IMR-90 (cell line): ENCODE measurements at regions not wholly inside any gene's neighbourhood (a gene's known extent, or its start where the extent isn't known, plus 50 kb on each side); places are given as distances from the start of the nearest gene placed in this dataset.

ENCODE experiments used
- ATAC-seq: fragments of 200-7000 bp; cut with Tn5 transposase; 2 replicates; pipeline ENCODE4 v1.9.1; 2020; ENCODE audit warnings: low read depth, mild to moderate bottlenecking, moderate library complexity
- BruUV-seq: library from RNA; stranded (reverse); fragments of 400-500 nt; replicated peaks from 2 replicates; lab custom pipeline; 2021; lab: Mats Ljungman, UMichigan
- CTCF ChIA-PET: fragments of 300-600 bp; formaldehyde crosslinking; extraction: SDS; loops from one replicate; lab custom pipeline; 2021; ENCODE audit warnings: antibody characterized with exemption; lab: Yijun Ruan, JAX
- POLR2A ChIA-PET: fragments of 300-600 bp; sonication (Branson Sonifier 250); formaldehyde crosslinking; loops from one replicate; lab custom pipeline; 2022; ENCODE audit warnings: antibody characterized with exemption; ENCODE audit not compliant: unreplicated experiment; lab: Charles Lee
- DNase-seq: peaks from one replicate; pipeline ENCODE4 v3.0.0; 2013
- H2AFZ ChIP-seq: replicated peaks from 2 replicates; pipeline ENCODE3; 2013; ENCODE audit warnings: low read length, mild to moderate bottlenecking; ENCODE audit not compliant: poor library complexity
- H2AK5ac ChIP-seq: 2 replicates; pipeline ENCODE4 v1.6.1; 2013; ENCODE audit warnings: low read depth, low read length, inconsistent platforms
- H2AK9ac ChIP-seq: replicated peaks from 2 replicates; pipeline ENCODE3; 2013; ENCODE audit warnings: mild to moderate bottlenecking, low read depth, low read length, moderate library complexity; ENCODE audit not compliant: poor library complexity
- H2BK120ac ChIP-seq: 2 replicates; pipeline ENCODE4 v1.6.1; 2013; ENCODE audit warnings: low read depth, low read length, inconsistent platforms
- H2BK15ac ChIP-seq: 3 replicates; pipeline ENCODE4 v1.6.1; 2013; ENCODE audit warnings: low read depth, low read length, inconsistent platforms
- H2BK20ac ChIP-seq: 2 replicates; pipeline ENCODE4 v1.6.1; 2013; ENCODE audit warnings: low read depth, mild to moderate bottlenecking, inconsistent platforms, low read length, moderate library complexity
- H2BK5ac ChIP-seq: 2 replicates; pipeline ENCODE4 v1.6.1; 2013; ENCODE audit warnings: mild to moderate bottlenecking, low read depth, low read length, inconsistent platforms; ENCODE audit not compliant: poor library complexity, severe bottlenecking
- H3K14ac ChIP-seq: replicated peaks from 2 replicates; pipeline ENCODE4 v1.6.1; 2013; ENCODE audit warnings: low read depth, low read length, inconsistent platforms
- H3K18ac ChIP-seq: 2 replicates; pipeline ENCODE4 v1.6.1; 2013; ENCODE audit warnings: low read depth, low read length, control low read depth
- H3K23ac ChIP-seq: 2 replicates; pipeline ENCODE4 v1.6.1; 2013; ENCODE audit warnings: low read depth, low read length, inconsistent platforms
- H3K27ac ChIP-seq: 2 replicates; pipeline ENCODE4 v1.5.1; 2013; ENCODE audit warnings: mild to moderate bottlenecking, control low read depth, low read length; ENCODE audit not compliant: insufficient read depth
- H3K27me3 ChIP-seq: 2 replicates; pipeline ENCODE4 v1.6.1; 2013; ENCODE audit warnings: low read length; ENCODE audit not compliant: control insufficient read depth, insufficient read depth
- H3K36me3 ChIP-seq: 2 replicates; pipeline ENCODE4 v1.6.1; 2013; ENCODE audit warnings: low read length, mixed read lengths; ENCODE audit not compliant: control insufficient read depth, insufficient read depth
- H3K4ac ChIP-seq: 2 replicates; pipeline ENCODE4 v1.6.1; 2013; ENCODE audit warnings: low read depth, low read length, inconsistent platforms
- H3K4me1 ChIP-seq: 2 replicates; pipeline ENCODE4 v1.6.1; 2013; ENCODE audit warnings: low read length, mixed read lengths; ENCODE audit not compliant: control insufficient read depth, insufficient read depth
- H3K4me2 ChIP-seq: 2 replicates; pipeline ENCODE4 v1.6.1; 2013; ENCODE audit warnings: low read depth, mild to moderate bottlenecking, control low read depth, low read length, moderate library complexity
- H3K4me3 ChIP-seq: 2 replicates; pipeline ENCODE4 v1.5.1; 2013; ENCODE audit warnings: low read depth, mild to moderate bottlenecking, control low read depth, low read length, moderate library complexity; ENCODE audit not compliant: insufficient read depth
- H3K56ac ChIP-seq: 2 replicates; pipeline ENCODE4 v1.6.1; 2013; ENCODE audit warnings: low read length, inconsistent platforms; ENCODE audit not compliant: insufficient read depth; ENCODE audit errors: extremely low read depth
- H3K79me1 ChIP-seq, 2 experiments: 2 replicates each; pipeline ENCODE4 v1.6.1; 2013; ENCODE audit warnings: low read length in 2 of 2, inconsistent platforms in 1 of 2, low read depth in 1 of 2
- H3K9ac ChIP-seq: 2 replicates; pipeline ENCODE4 v1.6.1; 2013; ENCODE audit warnings: low read depth, low read length, control low read depth
- H3K9me1 ChIP-seq: 2 replicates; pipeline ENCODE4 v1.6.1; 2013; ENCODE audit warnings: low read length, inconsistent platforms; ENCODE audit not compliant: insufficient read depth
- H3K9me3 ChIP-seq: 2 replicates; pipeline ENCODE4 v1.6.1; 2013; ENCODE audit warnings: low read length; ENCODE audit not compliant: control insufficient read depth, insufficient read depth
- H4K20me1 ChIP-seq: 2 replicates; pipeline ENCODE4 v1.6.1; 2013; ENCODE audit warnings: low read length, inconsistent platforms; ENCODE audit not compliant: insufficient read depth
- H4K5ac ChIP-seq: 2 replicates; pipeline ENCODE4 v1.6.1; 2013; ENCODE audit warnings: mild to moderate bottlenecking, low read depth, low read length, control low read depth
- H4K8ac ChIP-seq, 2 experiments: 2 replicates each; pipeline ENCODE4 v1.6.1; 2013; ENCODE audit warnings: low read depth in 2 of 2, low read length in 2 of 2, control low read depth in 1 of 2, inconsistent platforms in 1 of 2
- H4K91ac ChIP-seq: 2 replicates; pipeline ENCODE4 v1.6.1; 2013; ENCODE audit warnings: low read depth, low read length, inconsistent platforms; ENCODE audit not compliant: insufficient read depth
- BHLHE40 ChIP-seq: fragments of 150-350 bp; IDR thresholded peaks from 2 replicates; pipeline ENCODE4 v1.6.1; 2016; ENCODE audit warnings: mild to moderate bottlenecking, low read depth, low read length
- CEBPB ChIP-seq: IDR thresholded peaks from 2 replicates; pipeline ENCODE4 v1.6.1; 2012; ENCODE audit warnings: low read depth, low read length, improper control_type of control experiment
- CHD1 ChIP-seq: IDR thresholded peaks from 2 replicates; pipeline ENCODE4 v1.6.1; 2012; ENCODE audit warnings: low read depth, low read length, improper control_type of control experiment
- FOS ChIP-seq: fragments of 150-350 bp; IDR thresholded peaks from 2 replicates; pipeline ENCODE4 v1.6.1; 2016; ENCODE audit warnings: low read depth, low read length
- MAFK ChIP-seq: IDR thresholded peaks from 2 replicates; pipeline ENCODE4 v1.6.1; 2012; ENCODE audit warnings: low read depth, low read length, improper control_type of control experiment
- MAZ ChIP-seq: IDR thresholded peaks from 2 replicates; pipeline ENCODE4 v1.6.1; 2012; ENCODE audit warnings: low read depth, mild to moderate bottlenecking, low read length, improper control_type of control experiment, moderate library complexity, borderline replicate concordance
- MXI1 ChIP-seq: IDR thresholded peaks from 2 replicates; pipeline ENCODE4 v1.6.1; 2012; ENCODE audit warnings: low read depth, mild to moderate bottlenecking, low read length, moderate library complexity, borderline replicate concordance
- NFE2L2 ChIP-seq: fragments of 150-350 bp; IDR thresholded peaks from 2 replicates; pipeline ENCODE4 v1.6.1; 2016; ENCODE audit warnings: low read depth, mild to moderate bottlenecking, low read length
- POLR2A ChIP-seq: IDR thresholded peaks from 2 replicates; pipeline ENCODE4 v1.6.1; 2012; ENCODE audit warnings: mild to moderate bottlenecking, low read depth, low read length
- RAD21 ChIP-seq: IDR thresholded peaks from 2 replicates; pipeline ENCODE4 v1.6.1; 2012; ENCODE audit warnings: low read length, improper control_type of control experiment
- RCOR1 ChIP-seq: IDR thresholded peaks from 2 replicates; pipeline ENCODE4 v1.6.1; 2012; ENCODE audit warnings: mild to moderate bottlenecking, low read length, improper control_type of control experiment; ENCODE audit not compliant: insufficient replicate concordance
- RFX5 ChIP-seq: IDR thresholded peaks from 2 replicates; pipeline ENCODE4 v1.8.0; 2012; ENCODE audit warnings: low read depth, mild to moderate bottlenecking, low read length, moderate library complexity
- SMC3 ChIP-seq: fragments of 150-350 bp; IDR thresholded peaks from 2 replicates; pipeline ENCODE4 v1.6.1; 2016; ENCODE audit warnings: low read depth, mild to moderate bottlenecking, antibody characterized with exemption, low read length, moderate library complexity
- WGBS, 2 experiments: methylation state at CpG; one replicate each; pipeline versions ENCODE4 v1.1.5 to v1.1.7; 2013; ENCODE audit warnings: missing lambda C conversion rate in 2 of 2; ENCODE audit not compliant: insufficient read length in 1 of 2; ENCODE audit errors: extremely low coverage in 2 of 2; 5-methylcytosine and 5-hydroxymethylcytosine counted together
- dilution Hi-C: fragments of 300-500 bp; cut with HindIII; formaldehyde crosslinking; loops from one replicate; pipeline ENCODE4 v1.14.3; 2018; ENCODE audit warnings: low sequenced_read_pairs; ENCODE audit not compliant: unreplicated experiment
- in situ Hi-C: fragments of 300-500 bp; cut with MboI; formaldehyde crosslinking; loops from 3 replicates; pipeline ENCODE4 v1.14.3; 2019; ENCODE audit warnings: low sequenced_read_pairs, inconsistent platforms, mixed read lengths
- intact Hi-C: fragments of 100-400 bp; cut with micrococcal nuclease; formaldehyde crosslinking; loops from 2 replicates; pipeline ENCODE4 v1.10.0; 2022
- TF ChIP-seq, protein P1 (sequence below): fragments of 150-350 bp; IDR thresholded peaks from 2 replicates; pipeline ENCODE4 v1.6.1; 2017; ENCODE audit warnings: mild to moderate bottlenecking, antibody characterized with exemption, low read length, low read depth
- TF ChIP-seq, protein P2 (sequence below): fragments of 150-350 bp; IDR thresholded peaks from 2 replicates; pipeline ENCODE4 v1.6.1; 2016; ENCODE audit warnings: low read depth, mild to moderate bottlenecking, low read length, moderate library complexity, borderline replicate concordance
- TF ChIP-seq, protein P3 (sequence below): conservative IDR thresholded peaks from 2 replicates; pipeline ENCODE4 v1.5.1; 2012; ENCODE audit warnings: mild to moderate bottlenecking, low read depth, low read length, improper control_type of control experiment

DNA sequence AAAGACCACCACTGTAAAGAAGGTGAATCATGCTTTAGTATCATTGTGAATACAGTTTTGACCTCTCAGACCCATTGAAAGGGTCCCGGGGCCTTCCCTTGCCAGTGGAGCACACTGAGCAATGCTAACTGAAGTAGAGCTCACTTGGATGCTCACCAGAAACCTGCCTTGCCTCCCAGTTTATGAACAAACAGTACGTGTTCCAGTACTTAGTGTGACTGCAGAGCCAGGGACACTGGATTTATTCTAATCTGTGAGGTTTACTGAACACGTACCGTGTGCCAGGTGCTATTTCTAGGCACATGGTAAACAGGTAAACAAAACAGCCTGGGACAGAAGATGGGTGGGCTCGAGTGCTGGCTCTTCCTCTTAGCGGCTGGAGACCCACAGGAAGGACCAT lies 79.6 kb downstream of the FOXL1 start:
- no peak overlapping the region for H3K4me3 ChIP-seq
- no peak overlapping the region for H4K5ac ChIP-seq
- no peak overlapping the region for H3K18ac ChIP-seq
- H3K27ac ChIP-seq = no peak overlapping the region
- H3K4me2 ChIP-seq = no peak overlapping the region
- H3K79me1 ChIP-seq = no peaks in the 10 kb centered on the region
- no peak overlapping the region for H3K9ac ChIP-seq
- ChIA-PET POLR2A (no interaction called here), CTCF (interaction anchor here (0.7 kb wide), 1 partner anchor 30 kb away, joined by 4 read pairs; no protein-coding TSS in a partner anchor)
- no peak overlapping the region for H2BK5ac ChIP-seq
- H3K14ac ChIP-seq = no peak overlapping the region
- no peak overlapping the region for H2AFZ ChIP-seq
- ATAC-seq (no peak), DNase-seq (no peak)
- H2BK20ac ChIP-seq = no peak overlapping the region
- 100% methylated on average over 1 of the region's 6 CpGs; no CpG with 5 or more reads in 1 of the 2 experiments for WGBS, 2 experiments
- H3K9me3 ChIP-seq = no peaks in the 10 kb centered on the region; the same call in 1 of the 2 replicates
- no peak overlapping the region for H4K91ac ChIP-seq
- no peaks in the 10 kb centered on the region for H4K20me1 ChIP-seq
- dilution Hi-C loops (no loop called here), in situ Hi-C loops (no loop called here), intact Hi-C loops (no loop called here)
- H2AK5ac ChIP-seq = no peak overlapping the region
- H3K27me3 ChIP-seq = no peaks in the 10 kb centered on the region
- H3K4me1 ChIP-seq = peaks cover 7% of the 10 kb centered on the region
- peak overlapping the region; percentile 18; the same call in 1 of the 2 replicates for H3K4ac ChIP-seq
- no peak overlapping the region for H2AK9ac ChIP-seq
- no peaks in the 10 kb centered on the region for H3K36me3 ChIP-seq
- H3K23ac ChIP-seq = no peak overlapping the region; the same call in 1 of the 2 replicates
- no TSS peak for BruUV-seq
- peak overlapping the region; percentile 38; the same call in 1 of the 2 replicates for H2BK120ac ChIP-seq
- TF ChIP-seq RAD21 (no peak), MAFK (no peak), CHD1 (no peak), NFE2L2 (no peak), CEBPB (no peak), POLR2A (no peak), BHLHE40 (no peak), RFX5 (no peak), FOS (no peak), MAZ (no peak), RCOR1 (no peak), SMC3 (no peak), MXI1 (no peak)
- TF ChIP-seq, protein P1, sequence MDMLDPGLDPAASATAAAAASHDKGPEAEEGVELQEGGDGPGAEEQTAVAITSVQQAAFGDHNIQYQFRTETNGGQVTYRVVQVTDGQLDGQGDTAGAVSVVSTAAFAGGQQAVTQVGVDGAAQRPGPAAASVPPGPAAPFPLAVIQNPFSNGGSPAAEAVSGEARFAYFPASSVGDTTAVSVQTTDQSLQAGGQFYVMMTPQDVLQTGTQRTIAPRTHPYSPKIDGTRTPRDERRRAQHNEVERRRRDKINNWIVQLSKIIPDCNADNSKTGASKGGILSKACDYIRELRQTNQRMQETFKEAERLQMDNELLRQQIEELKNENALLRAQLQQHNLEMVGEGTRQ = no peak
- TF ChIP-seq, protein P2, sequence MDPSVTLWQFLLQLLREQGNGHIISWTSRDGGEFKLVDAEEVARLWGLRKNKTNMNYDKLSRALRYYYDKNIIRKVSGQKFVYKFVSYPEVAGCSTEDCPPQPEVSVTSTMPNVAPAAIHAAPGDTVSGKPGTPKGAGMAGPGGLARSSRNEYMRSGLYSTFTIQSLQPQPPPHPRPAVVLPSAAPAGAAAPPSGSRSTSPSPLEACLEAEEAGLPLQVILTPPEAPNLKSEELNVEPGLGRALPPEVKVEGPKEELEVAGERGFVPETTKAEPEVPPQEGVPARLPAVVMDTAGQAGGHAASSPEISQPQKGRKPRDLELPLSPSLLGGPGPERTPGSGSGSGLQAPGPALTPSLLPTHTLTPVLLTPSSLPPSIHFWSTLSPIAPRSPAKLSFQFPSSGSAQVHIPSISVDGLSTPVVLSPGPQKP = no peak
- TF ChIP-seq, protein P3, sequence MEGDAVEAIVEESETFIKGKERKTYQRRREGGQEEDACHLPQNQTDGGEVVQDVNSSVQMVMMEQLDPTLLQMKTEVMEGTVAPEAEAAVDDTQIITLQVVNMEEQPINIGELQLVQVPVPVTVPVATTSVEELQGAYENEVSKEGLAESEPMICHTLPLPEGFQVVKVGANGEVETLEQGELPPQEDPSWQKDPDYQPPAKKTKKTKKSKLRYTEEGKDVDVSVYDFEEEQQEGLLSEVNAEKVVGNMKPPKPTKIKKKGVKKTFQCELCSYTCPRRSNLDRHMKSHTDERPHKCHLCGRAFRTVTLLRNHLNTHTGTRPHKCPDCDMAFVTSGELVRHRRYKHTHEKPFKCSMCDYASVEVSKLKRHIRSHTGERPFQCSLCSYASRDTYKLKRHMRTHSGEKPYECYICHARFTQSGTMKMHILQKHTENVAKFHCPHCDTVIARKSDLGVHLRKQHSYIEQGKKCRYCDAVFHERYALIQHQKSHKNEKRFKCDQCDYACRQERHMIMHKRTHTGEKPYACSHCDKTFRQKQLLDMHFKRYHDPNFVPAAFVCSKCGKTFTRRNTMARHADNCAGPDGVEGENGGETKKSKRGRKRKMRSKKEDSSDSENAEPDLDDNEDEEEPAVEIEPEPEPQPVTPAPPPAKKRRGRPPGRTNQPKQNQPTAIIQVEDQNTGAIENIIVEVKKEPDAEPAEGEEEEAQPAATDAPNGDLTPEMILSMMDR = no peak
- no peak overlapping the region for H3K56ac ChIP-seq
- H2BK15ac ChIP-seq = 0 out of 3 replicates have a peak overlapping the region, but pooled peaks have one; percentile 6
- H4K8ac ChIP-seq = no peak overlapping the region
- H3K9me1 ChIP-seq = peaks cover 3% of the 10 kb centered on the region; the same call in 1 of the 2 replicates
